ENCODE measurements at regions not wholly inside any gene's neighbourhood (a gene's known extent, or its start where the extent isn't known, plus 50 kb on each side); places are given as distances from the start of the nearest gene placed in this dataset.

DNA sequence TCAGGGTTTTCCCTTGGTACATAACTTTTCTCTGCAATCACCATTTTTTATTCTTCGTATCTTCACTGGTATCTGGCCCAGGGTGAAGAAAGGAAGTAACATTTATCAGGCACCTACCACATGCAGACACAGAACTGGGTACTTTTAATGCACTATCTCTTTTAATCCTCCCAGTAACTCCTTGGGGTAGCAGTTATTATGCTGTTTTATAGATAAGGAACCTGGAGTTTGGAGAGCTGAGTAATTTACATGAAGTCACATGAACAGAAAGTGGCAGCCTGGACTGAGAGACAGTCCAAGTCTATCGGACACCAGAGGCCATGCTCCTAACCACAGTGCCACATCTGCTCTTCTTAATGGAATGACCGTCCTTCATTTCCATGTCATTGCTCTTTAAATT is 117.1 kb upstream of the PODXL start:
- H3K27ac ChIP-seq = no peak overlapping the region

DNA sequence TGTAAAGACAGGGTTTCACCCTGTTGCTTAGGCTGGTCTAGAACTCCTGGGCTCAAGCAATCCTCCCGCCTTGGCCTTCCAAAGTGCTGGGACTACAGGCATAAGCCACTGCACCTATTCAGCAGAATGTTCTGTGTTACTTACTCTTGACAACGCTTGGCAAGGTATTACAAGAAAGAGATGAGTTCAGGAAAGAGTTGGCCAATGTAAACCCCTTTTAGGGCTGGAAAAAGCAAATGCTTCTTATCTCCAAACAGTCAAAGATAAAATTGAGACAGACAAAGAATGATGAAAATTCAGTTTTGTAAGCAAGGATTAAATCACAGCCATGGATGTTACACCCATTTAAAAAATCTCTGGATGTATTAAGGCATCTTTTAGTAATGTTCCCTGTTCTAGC is 114.0 kb upstream of the PODXL start:
- Histone ChIP-seq H2AFZ (ENCODE audit: low read depth) (no peak overlapping the region), H4K20me1 (ENCODE audit: insufficient read depth) (no peaks in the 10 kb centered on the region), H3K4me1 (ENCODE audit: low read depth, poor library complexity, severe bottlenecking) (no peaks in the 10 kb centered on the region), H3K27ac (no peak overlapping the region), H3K4me3 (IDR thresholded peaks at IDR 0.05; ENCODE audit: insufficient read depth, low read depth, low read length) (no peak overlapping the region), H3K9ac (no peak overlapping the region), H3K4me2 (no peak overlapping the region), H3K27me3 (ENCODE audit: insufficient read depth, low read depth) (no peaks in the 10 kb centered on the region), H3K36me3 (ENCODE audit: insufficient read depth) (no peaks in the 10 kb centered on the region), H3K79me2 (ENCODE audit: insufficient read depth, low read depth) (no peaks in the 10 kb centered on the region)
- TF ChIP-seq, protein P1, sequence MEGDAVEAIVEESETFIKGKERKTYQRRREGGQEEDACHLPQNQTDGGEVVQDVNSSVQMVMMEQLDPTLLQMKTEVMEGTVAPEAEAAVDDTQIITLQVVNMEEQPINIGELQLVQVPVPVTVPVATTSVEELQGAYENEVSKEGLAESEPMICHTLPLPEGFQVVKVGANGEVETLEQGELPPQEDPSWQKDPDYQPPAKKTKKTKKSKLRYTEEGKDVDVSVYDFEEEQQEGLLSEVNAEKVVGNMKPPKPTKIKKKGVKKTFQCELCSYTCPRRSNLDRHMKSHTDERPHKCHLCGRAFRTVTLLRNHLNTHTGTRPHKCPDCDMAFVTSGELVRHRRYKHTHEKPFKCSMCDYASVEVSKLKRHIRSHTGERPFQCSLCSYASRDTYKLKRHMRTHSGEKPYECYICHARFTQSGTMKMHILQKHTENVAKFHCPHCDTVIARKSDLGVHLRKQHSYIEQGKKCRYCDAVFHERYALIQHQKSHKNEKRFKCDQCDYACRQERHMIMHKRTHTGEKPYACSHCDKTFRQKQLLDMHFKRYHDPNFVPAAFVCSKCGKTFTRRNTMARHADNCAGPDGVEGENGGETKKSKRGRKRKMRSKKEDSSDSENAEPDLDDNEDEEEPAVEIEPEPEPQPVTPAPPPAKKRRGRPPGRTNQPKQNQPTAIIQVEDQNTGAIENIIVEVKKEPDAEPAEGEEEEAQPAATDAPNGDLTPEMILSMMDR (conservative IDR thresholded peaks at IDR 0.05; ENCODE audit: low read depth, low read length) = no peak

More for the DNA sequence above, 117.1 kb upstream of the PODXL start:
- H3K4me1 ChIP-seq (ENCODE audit: low read depth, poor library complexity, severe bottlenecking) = no peaks in the 10 kb centered on the region
- no peaks in the 10 kb centered on the region for H4K20me1 ChIP-seq (ENCODE audit: insufficient read depth)
- H3K9ac ChIP-seq = no peak overlapping the region
- no peak overlapping the region for H3K4me2 ChIP-seq
- H3K36me3 ChIP-seq (ENCODE audit: insufficient read depth) = no peaks in the 10 kb centered on the region
- no peak overlapping the region for H2AFZ ChIP-seq (ENCODE audit: low read depth)
- H3K4me3 ChIP-seq (IDR thresholded peaks at IDR 0.05; ENCODE audit: insufficient read depth, low read depth, low read length) = no peak overlapping the region
- no peaks in the 10 kb centered on the region for H3K79me2 ChIP-seq (ENCODE audit: insufficient read depth, low read depth)
- H3K27me3 ChIP-seq (ENCODE audit: insufficient read depth, low read depth) = no peaks in the 10 kb centered on the region
- TF ChIP-seq, protein P1 (conservative IDR thresholded peaks at IDR 0.05; ENCODE audit: low read depth, low read length) = no peak

DNA sequence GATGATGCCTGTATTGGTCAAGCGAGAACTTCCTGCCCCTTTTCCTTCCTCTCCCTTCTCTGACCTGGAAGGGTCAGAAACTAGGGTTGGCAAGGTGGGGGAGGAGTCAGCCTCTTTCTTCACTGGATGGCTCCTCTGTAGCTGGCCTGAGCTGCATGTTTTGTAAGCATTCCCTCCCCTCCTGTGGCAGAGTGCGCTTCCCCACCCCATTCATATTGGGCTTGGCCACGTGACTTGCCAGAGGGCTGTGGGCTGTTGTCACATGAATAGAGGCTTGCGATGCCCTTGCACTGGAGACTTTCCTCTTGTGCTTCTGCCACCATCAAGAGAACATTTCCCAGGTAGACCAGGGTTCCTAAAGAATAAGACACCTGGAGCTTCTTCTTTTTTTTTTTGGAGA is 111.3 kb upstream of the PODXL start:
- H3K4me1 ChIP-seq (ENCODE audit: low read depth, poor library complexity, severe bottlenecking) = no peaks in the 10 kb centered on the region
- TF ChIP-seq, protein P1 (conservative IDR thresholded peaks at IDR 0.05; ENCODE audit: low read depth, low read length) = no peak
- no peaks in the 10 kb centered on the region for H4K20me1 ChIP-seq (ENCODE audit: insufficient read depth)

DNA sequence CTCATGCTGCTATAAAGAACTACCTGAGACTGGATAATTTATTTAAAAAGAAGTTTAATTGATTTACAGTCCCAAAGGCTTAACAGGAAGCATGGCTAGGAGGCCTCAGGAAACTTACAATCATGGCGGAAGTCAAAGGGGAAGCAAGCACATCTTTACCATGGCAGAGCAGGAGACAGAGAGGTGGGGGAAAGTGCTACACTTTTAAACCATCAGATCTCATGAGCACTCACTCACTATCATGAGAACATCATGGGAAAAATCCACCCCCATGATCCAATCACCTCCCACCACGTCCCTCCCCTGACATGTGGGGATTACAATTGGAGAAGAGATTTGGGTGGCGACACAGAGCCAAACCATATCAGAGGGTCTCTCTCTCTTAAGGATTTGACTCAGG is 108.6 kb upstream of the PODXL start:
- TF ChIP-seq, protein P1 (conservative IDR thresholded peaks at IDR 0.05; ENCODE audit: low read depth, low read length) = no peak
- no peaks in the 10 kb centered on the region for H3K27me3 ChIP-seq (ENCODE audit: insufficient read depth, low read depth)
- no peak overlapping the region for H3K4me2 ChIP-seq

More for the DNA sequence above, 111.3 kb upstream of the PODXL start:
- Histone ChIP-seq H3K4me3 (IDR thresholded peaks at IDR 0.05; ENCODE audit: insufficient read depth, low read depth, low read length) (no peak overlapping the region), H3K27me3 (ENCODE audit: insufficient read depth, low read depth) (no peaks in the 10 kb centered on the region), H3K27ac (no peak overlapping the region), H3K4me2 (no peak overlapping the region), H3K9ac (no peak overlapping the region), H3K36me3 (ENCODE audit: insufficient read depth) (no peaks in the 10 kb centered on the region), H3K79me2 (ENCODE audit: insufficient read depth, low read depth) (no peaks in the 10 kb centered on the region), H2AFZ (ENCODE audit: low read depth) (no peak overlapping the region)

More for the DNA sequence above, 108.6 kb upstream of the PODXL start:
- Histone ChIP-seq H2AFZ (ENCODE audit: low read depth) (no peak overlapping the region), H4K20me1 (ENCODE audit: insufficient read depth) (no peaks in the 10 kb centered on the region), H3K27ac (no peak overlapping the region), H3K36me3 (ENCODE audit: insufficient read depth) (no peaks in the 10 kb centered on the region), H3K79me2 (ENCODE audit: insufficient read depth, low read depth) (no peaks in the 10 kb centered on the region), H3K9ac (no peak overlapping the region), H3K4me1 (ENCODE audit: low read depth, poor library complexity, severe bottlenecking) (no peaks in the 10 kb centered on the region), H3K4me3 (IDR thresholded peaks at IDR 0.05; ENCODE audit: insufficient read depth, low read depth, low read length) (no peak overlapping the region)
